HuH-7.5 (cell line): ENCODE measurements at regions not wholly inside any gene's neighbourhood (a gene's known extent, or its start where the extent isn't known, plus 50 kb on each side); places are given as distances from the start of the nearest gene placed in this dataset.

ENCODE experiments used
- DNase-seq: peaks from one replicate; pipeline ENCODE4 v3.0.0; 2011; ENCODE audit warnings: low spot score

- no peak for DNase-seq
Measured at GRCh38 chr1:184919892-184920291, 54.4 kb downstream of the NIBAN1 start.

GRCh38 chr1:184915463-184916090 is 58.7 kb downstream of the NIBAN1 start:
- no peak for DNase-seq

- no peak for DNase-seq
Measured at GRCh38 chr1:184914149-184914548, 60.2 kb downstream of the NIBAN1 start.

GRCh38 chr1:184912392-184912791 is 61.9 kb downstream of the NIBAN1 start:
- no peak for DNase-seq

- no peak for DNase-seq
Measured at GRCh38 chr1:184911830-184912229, 62.5 kb downstream of the NIBAN1 start.

- DNase-seq, result no peak
Measured at GRCh38 chr1:184911103-184911745, 63.1 kb downstream of the NIBAN1 start.

GRCh38 chr1:184910691-184911091 is 63.6 kb downstream of the NIBAN1 start:
- DNase-seq, result no peak

- no peak for DNase-seq
Measured at GRCh38 chr1:184910005-184910404, 64.3 kb downstream of the NIBAN1 start.

GRCh38 chr1:184909019-184909418 is 65.3 kb downstream of the NIBAN1 start:
- no peak for DNase-seq

- no peak for DNase-seq
Measured at GRCh38 chr1:184908506-184908905, 65.8 kb downstream of the NIBAN1 start.

- DNase-seq, result no peak
Measured at GRCh38 chr1:184907500-184907899, 66.8 kb downstream of the NIBAN1 start.

GRCh38 chr1:184906761-184907160 is 67.5 kb downstream of the NIBAN1 start:
- DNase-seq, result no peak

GRCh38 chr1:184905601-184906322 is 68.5 kb downstream of the NIBAN1 start:
- DNase-seq, result peak; percentile 16

GRCh38 chr1:184903111-184903692 is 71.1 kb downstream of the NIBAN1 start:
- no peak for DNase-seq

- DNase-seq, result no peak
Measured at GRCh38 chr1:184900507-184900906, 73.8 kb downstream of the NIBAN1 start.

GRCh38 chr1:184896000-184896399 is 78.3 kb downstream of the NIBAN1 start:
- no peak for DNase-seq

- DNase-seq, result no peak
Measured at GRCh38 chr1:184895086-184895485, 79.2 kb downstream of the NIBAN1 start.

GRCh38 chr1:184893695-184894094 is 80.6 kb downstream of the NIBAN1 start:
- no peak for DNase-seq

GRCh38 chr1:184892116-184892515 is 82.2 kb downstream of the NIBAN1 start:
- no peak for DNase-seq

- no peak for DNase-seq
Measured at GRCh38 chr1:184891440-184891839, 82.9 kb downstream of the NIBAN1 start.

- DNase-seq, result no peak
Measured at GRCh38 chr1:184890539-184890973, 83.8 kb downstream of the NIBAN1 start.

- no peak for DNase-seq
Measured at GRCh38 chr1:184889902-184890301, 84.4 kb downstream of the NIBAN1 start.

GRCh38 chr1:184889166-184889565 is 85.1 kb downstream of the NIBAN1 start:
- no peak for DNase-seq
